ENCODE measurements at regions not wholly inside any gene's neighbourhood (a gene's known extent, or its start where the extent isn't known, plus 50 kb on each side); places are given as distances from the start of the nearest gene placed in this dataset.
A peak's percentile ranks its signal among the peaks of the same experiment; 100 is the strongest.

DNA sequence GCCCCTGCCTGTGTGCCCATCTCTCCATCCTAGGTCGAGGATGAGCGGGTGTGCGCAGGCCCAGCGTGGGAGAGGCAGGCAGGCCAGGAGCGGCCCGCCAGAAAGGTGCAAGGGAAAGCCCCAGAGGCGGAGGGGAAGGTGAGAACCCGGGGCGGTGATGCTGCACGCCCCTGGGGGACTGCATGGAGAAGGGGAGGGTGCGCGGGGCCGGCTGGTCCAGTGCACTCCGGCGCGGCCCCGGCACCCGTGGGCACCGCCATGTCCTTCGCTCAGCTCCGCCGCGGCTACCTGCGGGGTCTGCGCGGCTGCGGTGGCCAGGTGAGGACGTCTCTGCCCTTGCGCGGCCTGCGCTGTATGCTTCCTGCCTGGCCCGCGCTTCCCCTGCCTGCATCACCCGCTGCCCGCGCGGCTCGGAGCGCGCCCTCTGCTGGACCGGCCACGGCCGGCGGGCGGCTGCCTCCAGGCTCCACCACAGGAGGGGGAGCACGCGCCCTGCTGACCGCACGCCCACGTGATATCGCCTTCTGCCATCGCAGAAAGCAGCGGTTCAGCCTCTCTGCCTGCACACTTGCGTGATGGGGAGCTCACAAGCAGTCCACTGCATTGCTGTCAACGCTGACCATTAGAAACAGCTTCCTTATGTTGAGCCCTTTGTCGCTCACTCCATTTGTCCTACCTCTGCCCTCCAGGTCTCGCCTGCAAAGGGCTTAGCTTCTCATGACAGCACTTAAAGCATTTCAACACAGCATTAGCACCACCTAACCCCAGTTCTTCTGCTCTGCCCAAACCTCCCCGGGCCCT, 73.9 kb downstream of the CXCL12 start:
- H3K27me3 Mint-ChIP-seq, result peaks cover 33 to 36% of the 10 kb centered on the region in 2 donors
- DNase-seq, result peak; percentile 35
- peak; percentile 79 to 81 for ATAC-seq (replicated peaks)
- no peak overlapping the region for H3K27ac Mint-ChIP-seq
- no peak overlapping the region for H3K4me3 Mint-ChIP-seq
- peaks cover 8% of the 10 kb centered on the region in 2 donors for H3K4me1 Mint-ChIP-seq
- no peaks in the 10 kb centered on the region for H3K9me3 Mint-ChIP-seq
- no peaks in the 10 kb centered on the region for H3K36me3 Mint-ChIP-seq

DNA sequence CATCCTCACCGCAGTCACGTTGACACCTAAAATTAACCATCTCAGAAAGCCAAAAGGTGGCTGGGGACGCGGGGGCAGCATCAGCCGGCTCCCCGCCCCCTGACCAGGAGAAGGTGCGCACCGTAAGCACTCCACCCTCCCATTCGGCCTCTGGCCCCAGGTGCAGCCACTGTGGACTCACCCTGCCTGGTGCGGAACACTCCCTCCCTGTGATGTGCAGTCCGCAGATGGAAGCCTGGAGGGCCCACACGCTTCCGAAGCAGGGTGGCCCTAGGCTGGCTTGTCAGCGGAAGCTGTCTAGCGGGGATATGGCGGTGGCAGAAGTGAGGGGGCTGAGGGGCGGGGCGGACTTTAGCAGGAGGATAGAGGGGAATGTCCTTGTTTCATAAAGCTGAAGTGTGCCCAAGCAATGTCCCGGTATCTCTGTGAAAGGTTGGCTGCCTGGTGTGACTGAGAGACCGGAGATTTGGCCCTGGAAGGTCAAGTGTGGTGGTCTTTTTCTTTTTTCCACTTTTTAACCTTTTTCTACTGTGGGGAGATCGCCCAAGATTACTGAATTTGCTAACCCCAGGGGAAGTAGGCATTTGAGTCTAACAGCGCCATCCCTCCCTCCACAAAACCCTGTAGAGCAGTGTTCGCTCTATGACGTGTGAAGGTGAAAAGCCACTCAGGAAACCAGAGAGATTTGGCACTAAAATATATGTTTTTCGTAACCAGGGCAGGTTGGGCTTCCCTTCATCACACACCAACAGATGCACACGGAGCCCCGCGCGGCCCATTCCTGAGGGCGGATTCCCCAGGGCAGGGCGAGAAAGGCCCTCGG, 74.7 kb downstream of the CXCL12 start:
- no peak for ATAC-seq (replicated peaks)

GRCh38 chr10:44309361-44309760, 75.5 kb downstream of the CXCL12 start:
- Mint-ChIP-seq H3K4me1 (peaks cover 8% of the 10 kb centered on the region in 2 donors), H3K9me3 (peaks cover 0 to 3% of the 10 kb centered on the region in 2 donors), H3K27me3 (peaks cover 33 to 41% of the 10 kb centered on the region in 2 donors), H3K4me3 (no peak overlapping the region), H3K36me3 (no peaks in the 10 kb centered on the region), H3K27ac (no peak overlapping the region)
- ATAC-seq (replicated peaks) (no peak), DNase-seq (no peak)

More for the DNA sequence above, 74.7 kb downstream of the CXCL12 start:
- Mint-ChIP-seq H3K4me3 (no peak overlapping the region), H3K27me3 (peaks cover 33 to 36% of the 10 kb centered on the region in 2 donors), H3K27ac (no peak overlapping the region), H3K9me3 (no peaks in the 10 kb centered on the region), H3K36me3 (no peaks in the 10 kb centered on the region), H3K4me1 (peaks cover 8% of the 10 kb centered on the region in 2 donors)
- no peak for DNase-seq

DNA sequence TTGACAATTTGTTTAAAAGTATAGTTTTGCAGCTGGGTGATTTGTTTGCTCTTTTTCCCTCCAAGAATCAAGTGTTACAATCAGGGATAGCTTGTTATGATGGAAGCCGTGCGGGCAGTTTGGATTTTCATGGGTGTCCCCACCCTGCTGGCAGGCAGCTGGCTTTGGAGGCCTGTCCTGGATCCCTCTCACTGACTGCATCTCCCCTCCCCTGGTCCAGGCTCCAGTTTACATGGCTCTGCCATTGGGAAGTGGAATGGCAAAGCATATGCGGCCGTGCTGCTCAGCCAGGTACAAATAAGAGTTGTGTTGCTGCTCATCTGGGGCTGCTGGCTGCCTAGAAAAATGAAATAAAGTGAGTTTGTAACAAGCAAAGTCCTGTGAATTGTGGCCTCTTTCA, 76.0 kb downstream of the CXCL12 start:
- H3K27ac Mint-ChIP-seq, result no peak overlapping the region
- no peak overlapping the region for H3K4me3 Mint-ChIP-seq
- peaks cover 32 to 42% of the 10 kb centered on the region in 2 donors for H3K27me3 Mint-ChIP-seq
- H3K9me3 Mint-ChIP-seq, result peaks cover 4 to 7% of the 10 kb centered on the region in 2 donors
- no peak for DNase-seq
- ATAC-seq (replicated peaks), result no peak
- H3K4me1 Mint-ChIP-seq, result peaks cover 8% of the 10 kb centered on the region in 2 donors
- no peaks in the 10 kb centered on the region for H3K36me3 Mint-ChIP-seq

DNA sequence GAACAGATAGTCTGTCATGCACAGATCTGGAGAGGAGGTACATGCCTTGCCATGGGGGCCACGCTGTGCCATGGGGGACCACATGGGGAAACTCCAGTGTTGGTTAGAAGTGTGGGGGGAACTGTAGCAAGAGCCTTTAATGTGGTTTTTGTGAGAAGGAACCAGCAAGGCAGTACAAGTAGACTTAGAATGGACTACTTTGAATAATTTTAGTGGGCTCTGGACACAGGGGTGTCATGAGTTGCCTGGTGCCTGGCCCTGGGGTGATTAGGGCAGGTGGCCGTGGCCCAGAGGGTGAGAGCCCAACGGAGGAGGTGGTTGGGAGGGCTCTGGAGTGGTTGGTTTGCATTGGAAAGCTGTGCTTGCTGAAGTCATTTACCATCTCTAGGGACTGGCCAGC, 77.2 kb downstream of the CXCL12 start:
- peaks cover 28 to 41% of the 10 kb centered on the region in 2 donors for H3K27me3 Mint-ChIP-seq
- no peak overlapping the region for H3K27ac Mint-ChIP-seq
- H3K9me3 Mint-ChIP-seq, result peaks cover 5 to 12% of the 10 kb centered on the region in 2 donors
- DNase-seq, result no peak
- H3K4me1 Mint-ChIP-seq, result peaks cover 8% of the 10 kb centered on the region in 2 donors
- ATAC-seq (replicated peaks), result peak in 1 of 2 donors; percentile 9
- no peaks in the 10 kb centered on the region for H3K36me3 Mint-ChIP-seq
- no peak overlapping the region for H3K4me3 Mint-ChIP-seq

GRCh38 chr10:44306762-44307161, 78.1 kb downstream of the CXCL12 start:
- H3K36me3 Mint-ChIP-seq, result no peaks in the 10 kb centered on the region
- peaks cover 27 to 36% of the 10 kb centered on the region in 2 donors for H3K27me3 Mint-ChIP-seq
- no peak overlapping the region for H3K27ac Mint-ChIP-seq
- H3K9me3 Mint-ChIP-seq, result peaks cover 5 to 15% of the 10 kb centered on the region in 2 donors
- no peak for DNase-seq
- peaks cover 5 to 8% of the 10 kb centered on the region in 2 donors for H3K4me1 Mint-ChIP-seq
- peak in 1 of 2 donors; percentile 31 for ATAC-seq (replicated peaks)
- H3K4me3 Mint-ChIP-seq, result no peak overlapping the region

- H3K27me3 Mint-ChIP-seq, result peaks cover 21 to 30% of the 10 kb centered on the region in 2 donors
- peaks cover 2 to 4% of the 10 kb centered on the region in 2 donors for H3K4me1 Mint-ChIP-seq
- DNase-seq (no peak), ATAC-seq (replicated peaks) (no peak)
- H3K9me3 Mint-ChIP-seq, result peaks cover 5 to 15% of the 10 kb centered on the region in 2 donors
- no peak overlapping the region for H3K4me3 Mint-ChIP-seq
- no peak overlapping the region for H3K27ac Mint-ChIP-seq
- H3K36me3 Mint-ChIP-seq, result no peaks in the 10 kb centered on the region
Observed at GRCh38 chr10:44306147-44306710, 78.7 kb downstream of the CXCL12 start.

DNA sequence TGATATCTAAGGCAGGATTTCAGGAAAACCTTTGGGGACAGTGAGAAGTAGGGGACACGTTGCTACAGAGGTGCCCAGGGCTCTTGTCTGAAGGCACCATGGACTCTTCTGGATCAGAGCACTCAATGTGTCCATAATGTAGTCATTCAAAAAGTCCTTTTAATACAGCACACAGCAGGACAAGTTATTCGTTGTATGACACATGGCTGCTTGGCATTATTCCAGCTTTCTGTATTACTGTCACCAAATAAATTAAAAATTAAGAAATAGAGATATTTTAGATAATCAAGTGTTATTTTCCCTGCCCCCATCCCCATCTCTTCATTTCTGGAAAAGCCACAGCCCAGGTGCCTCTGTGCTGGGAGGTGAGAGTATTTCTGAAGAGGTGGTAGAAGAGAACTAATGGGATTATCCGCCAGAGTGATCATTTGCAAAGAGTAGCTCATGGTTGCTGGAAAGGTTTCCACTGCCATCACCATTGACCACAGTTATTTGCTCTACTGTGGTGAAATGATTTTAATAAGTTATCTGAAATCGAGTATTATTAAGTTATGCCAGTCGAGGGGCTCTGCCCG, 83.0 kb downstream of the CXCL12 start:
- ATAC-seq (replicated peaks), result no peak
- Mint-ChIP-seq H3K9me3 (peaks cover 5 to 15% of the 10 kb centered on the region in 2 donors), H3K27me3 (peaks cover 10 to 26% of the 10 kb centered on the region in 2 donors), H3K36me3 (no peaks in the 10 kb centered on the region), H3K4me3 (no peak overlapping the region), H3K4me1 (no peaks in the 10 kb centered on the region), H3K27ac (no peak overlapping the region)
- no peak for DNase-seq

GRCh38 chr10:44300666-44301649, 83.9 kb downstream of the CXCL12 start:
- no peak overlapping the region for H3K27ac Mint-ChIP-seq
- DNase-seq (no peak), ATAC-seq (replicated peaks) (peak; percentile 14 to 66)

DNA sequence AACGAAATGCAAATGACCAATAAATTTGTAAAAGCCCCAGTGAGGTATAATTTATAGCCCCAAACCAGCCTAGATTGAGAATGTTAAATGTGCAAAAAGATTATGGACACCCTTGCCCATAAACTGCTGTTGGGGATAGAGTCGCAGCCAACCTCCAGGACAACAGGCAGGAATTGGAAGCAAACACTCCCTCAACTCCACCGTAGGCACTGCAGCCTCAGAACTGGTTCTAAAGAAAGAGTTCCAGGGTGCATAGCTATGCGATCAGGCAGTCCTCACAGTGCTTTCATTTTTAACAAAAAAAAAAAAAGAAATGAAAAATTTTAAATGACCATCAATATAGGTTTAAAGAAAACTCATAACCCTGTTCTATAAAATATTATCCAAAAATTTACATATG, 86.2 kb downstream of the CXCL12 start:
- H3K4me1 Mint-ChIP-seq, result no peaks in the 10 kb centered on the region
- DNase-seq, result no peak
- ATAC-seq (replicated peaks), result no peak
- no peak overlapping the region for H3K4me3 Mint-ChIP-seq
- H3K9me3 Mint-ChIP-seq, result peaks cover 0 to 6% of the 10 kb centered on the region in 2 donors
- H3K27me3 Mint-ChIP-seq, result peaks cover 7 to 15% of the 10 kb centered on the region in 2 donors
- H3K36me3 Mint-ChIP-seq, result no peaks in the 10 kb centered on the region
- no peak overlapping the region for H3K27ac Mint-ChIP-seq

More at GRCh38 chr10:44300666-44301649, 83.9 kb downstream of the CXCL12 start:
- H3K4me3 Mint-ChIP-seq, result no peak overlapping the region
- no peaks in the 10 kb centered on the region for H3K36me3 Mint-ChIP-seq
- H3K27me3 Mint-ChIP-seq, result peaks cover 10 to 26% of the 10 kb centered on the region in 2 donors
- H3K9me3 Mint-ChIP-seq, result peaks cover 5 to 15% of the 10 kb centered on the region in 2 donors
- H3K4me1 Mint-ChIP-seq, result no peaks in the 10 kb centered on the region

GRCh38 chr10:44297963-44298362, 86.9 kb downstream of the CXCL12 start:
- ATAC-seq (replicated peaks), result no peak
- Mint-ChIP-seq H3K4me3 (no peak overlapping the region), H3K36me3 (no peaks in the 10 kb centered on the region), H3K4me1 (peaks cover 0 to 1% of the 10 kb centered on the region in 2 donors), H3K27ac (no peak overlapping the region), H3K27me3 (peaks cover 7 to 10% of the 10 kb centered on the region in 2 donors), H3K9me3 (peaks cover 0 to 4% of the 10 kb centered on the region in 2 donors)
- no peak for DNase-seq

- H3K4me3 Mint-ChIP-seq, result no peak overlapping the region
- H3K36me3 Mint-ChIP-seq, result no peaks in the 10 kb centered on the region
- no peak for DNase-seq
- H3K9me3 Mint-ChIP-seq, result no peaks in the 10 kb centered on the region
- peaks cover 0 to 1% of the 10 kb centered on the region in 2 donors for H3K4me1 Mint-ChIP-seq
- peaks cover 6 to 18% of the 10 kb centered on the region in 2 donors for H3K27me3 Mint-ChIP-seq
- ATAC-seq (replicated peaks), result no peak
- no peak overlapping the region for H3K27ac Mint-ChIP-seq
Observed at GRCh38 chr10:44295644-44296241, 89.2 kb downstream of the CXCL12 start.

Data from stimulated activated naive B cell treated with anti-CD40 and anti-IgM and Interleukin-4, amounts not matched to agents 10 μg/mL and 1 μg/mL and 100 μg/mL, for 72 hours (primary cell).